HCT116 (cell line): ENCODE measurements at regions not wholly inside any gene's neighbourhood (a gene's known extent, or its start where the extent isn't known, plus 50 kb on each side); places are given as distances from the start of the nearest gene placed in this dataset.

Experiments used
- ATAC-seq: fragments of 200-7000 bp; cut with Tn5 transposase; 2 replicates; pipeline ENCODE4 v1.9.1; 2020; ENCODE audit warnings: mild to moderate bottlenecking, moderate library complexity
- BruUV-seq: library from RNA; stranded (reverse); fragments of 400-500 nt; replicated peaks from 2 replicates; lab custom pipeline; 2021; lab: Mats Ljungman, UMichigan
- CTCF ChIA-PET: fragments of 300-600 bp; sonication (Branson Sonifier 250); formaldehyde crosslinking; loops from one replicate; lab custom pipeline; 2021; ENCODE audit warnings: antibody characterized with exemption; lab: Charles Lee
- POLR2A ChIA-PET: fragments of 300-600, 350-600 bp; sonication (Branson Sonifier 250); formaldehyde crosslinking; loops from one replicate; lab custom pipeline; 2021; ENCODE audit warnings: antibody characterized with exemption; lab: Charles Lee
- RAD21 ChIA-PET, 2 experiments: fragments of 300-600 bp; sonication (Branson Sonifier 250); formaldehyde crosslinking; loops; one replicate each; lab custom pipeline; 2023; ENCODE audit warnings: low total read pairs in 2 of 2; ENCODE audit not compliant: uncharacterized antibody in 2 of 2, unreplicated experiment in 2 of 2, low non-redundant PET in 1 of 2; lab: Charles Lee
- DNase-seq: peaks from one replicate; pipeline ENCODE4 v3.0.0-alpha.2; 2010; ENCODE audit warnings: low read depth, low spot score
- H2AFZ ChIP-seq: fragments of 200-600 bp; shearing (Covaris generic), sonication (generic); 2 replicates; pipeline ENCODE4 v1.6.1; 2017; ENCODE audit warnings: low read depth, mixed run types, mixed read lengths, antibody characterized with exemption, low read length; ENCODE audit not compliant: poor library complexity, severe bottlenecking
- H3K27ac ChIP-seq: 2 replicates; pipeline ENCODE4 v1.5.1; 2012; ENCODE audit warnings: low read depth, low read length
- H3K27me3 ChIP-seq: fragments of 200-600 bp; sonication (generic); 2 replicates; pipeline ENCODE4 v1.6.1; 2016; ENCODE audit warnings: mixed run types, low read length, mixed read lengths; ENCODE audit not compliant: insufficient read depth
- H3K36me3 ChIP-seq, 2 experiments: fragments of 200-500 bp in 1 of 2; fragments of 200-600 bp in 1 of 2; sonication (Bioruptor generic) in 1 of 2; sonication (generic) in 1 of 2; 2 replicates each; pipeline versions ENCODE4 v1.5.1 to v1.6.1; 2014 to 2016; ENCODE audit warnings: low read length in 2 of 2, inconsistent platforms in 1 of 2, mixed read lengths in 1 of 2, mixed run types in 1 of 2; ENCODE audit not compliant: insufficient read depth in 2 of 2, control insufficient read depth in 1 of 2
- H3K4me1 ChIP-seq, 2 experiments: fragments of 200-600 bp in 1 of 2; sonication (generic) in 1 of 2; 2 replicates each; pipeline versions ENCODE4 v1.5.1 to v1.6.1; 2012 to 2017; ENCODE audit warnings: low read length in 2 of 2, inconsistent platforms in 1 of 2, mild to moderate bottlenecking in 1 of 2, mixed read lengths in 1 of 2, mixed run types in 1 of 2, moderate library complexity in 1 of 2; ENCODE audit not compliant: insufficient read depth in 2 of 2, control insufficient read depth in 1 of 2
- H3K4me2 ChIP-seq: fragments of 200-600 bp; sonication (generic); 2 replicates; pipeline ENCODE4 v1.6.1; 2017; ENCODE audit warnings: mixed run types, low read length, mixed read lengths
- H3K4me3 ChIP-seq, 2 experiments: fragments of 200-600 bp in 1 of 2; sonication (generic) in 1 of 2; replicated peaks in 1 of 2; 2 replicates each; pipeline ENCODE4 v1.5.1; 2011 to 2016; ENCODE audit warnings: low read length in 2 of 2, control low read depth in 1 of 2, low read depth in 1 of 2, mild to moderate bottlenecking in 1 of 2, mixed read lengths in 1 of 2, mixed run types in 1 of 2
- H3K79me2 ChIP-seq: fragments of 200-600 bp; sonication (generic); 2 replicates; pipeline ENCODE4 v1.6.1; 2017; ENCODE audit warnings: mild to moderate bottlenecking, mixed run types, low read length, moderate library complexity, mixed read lengths; ENCODE audit not compliant: insufficient read depth
- H3K9ac ChIP-seq: fragments of 200-600 bp; sonication (generic); 2 replicates; pipeline ENCODE4 v1.6.1; 2016; ENCODE audit warnings: low read length, mixed read lengths
- H3K9me2 ChIP-seq: fragments of 200-600 bp; sonication (generic), shearing (Covaris generic); 2 replicates; pipeline ENCODE4 v1.6.1; 2017; ENCODE audit warnings: mixed run types, mild to moderate bottlenecking, moderate library complexity; ENCODE audit not compliant: insufficient read depth
- H3K9me3 ChIP-seq, 2 experiments: fragments of 200-500 bp in 1 of 2; fragments of 200-600 bp in 1 of 2; sonication (Bioruptor generic) in 1 of 2; sonication (generic) in 1 of 2; 2 replicates each; pipeline ENCODE4 v1.6.1; 2014 to 2017; ENCODE audit warnings: low read length in 2 of 2, mixed read lengths in 2 of 2, inconsistent platforms in 1 of 2, low read depth in 1 of 2, mild to moderate bottlenecking in 1 of 2, mixed run types in 1 of 2, moderate library complexity in 1 of 2; ENCODE audit not compliant: control insufficient read depth in 1 of 2, insufficient read depth in 1 of 2
- H4K20me1 ChIP-seq: fragments of 200-600 bp; sonication (generic), shearing (Covaris generic); 2 replicates; pipeline ENCODE4 v1.6.1; 2017; ENCODE audit warnings: mixed run types, mild to moderate bottlenecking, moderate library complexity; ENCODE audit not compliant: insufficient read depth
- CBX3 ChIP-seq: IDR thresholded peaks from 2 replicates; pipeline ENCODE4 v1.6.1; 2012; ENCODE audit warnings: low read depth
- CEBPB ChIP-seq: IDR thresholded peaks from 2 replicates; pipeline ENCODE4 v1.6.1; 2012; ENCODE audit warnings: low read depth
- EGR1 ChIP-seq: IDR thresholded peaks from 2 replicates; pipeline ENCODE4 v1.6.1; 2012; ENCODE audit warnings: low read depth
- EZH2 ChIP-seq: fragments of 200-600 bp; sonication (generic); IDR thresholded peaks from 2 replicates; pipeline ENCODE4 v1.6.1; 2017; ENCODE audit warnings: antibody characterized with exemption, mixed run types
- EZH2phosphoT487 ChIP-seq: fragments of 200-600 bp; IDR thresholded peaks from 2 replicates; pipeline ENCODE4 v1.6.1; 2018; ENCODE audit warnings: antibody characterized with exemption, borderline replicate concordance
- FOSL1 ChIP-seq: IDR thresholded peaks from 2 replicates; pipeline ENCODE4 v1.6.1; 2012; ENCODE audit warnings: low read depth
- JUND ChIP-seq: IDR thresholded peaks from 2 replicates; pipeline ENCODE4 v1.6.1; 2012
- REST ChIP-seq: IDR thresholded peaks from 2 replicates; pipeline ENCODE4 v1.6.1; 2012; ENCODE audit warnings: low read depth
- SRF ChIP-seq: IDR thresholded peaks from 2 replicates; pipeline ENCODE4 v1.6.1; 2012; ENCODE audit warnings: low read depth
- TCF7L2 ChIP-seq: IDR thresholded peaks from 2 replicates; pipeline ENCODE4 v1.7.0; 2011; ENCODE audit warnings: borderline replicate concordance, inconsistent platforms; ENCODE audit not compliant: insufficient read depth, insufficient read length; ENCODE audit errors: extremely low read depth
- ZBTB33 ChIP-seq: IDR thresholded peaks from 2 replicates; pipeline ENCODE4 v1.6.1; 2011; ENCODE audit warnings: mild to moderate bottlenecking, low read length, moderate library complexity; ENCODE audit not compliant: insufficient replicate concordance; ENCODE audit errors: extremely low read depth
- ZFX ChIP-seq: fragments of 450-650 bp; IDR thresholded peaks from 2 replicates; pipeline ENCODE4 v1.6.1; 2017
- ZNF274 ChIP-seq: fragments of 200-500 bp; sonication (Bioruptor generic); IDR thresholded peaks from 2 replicates; pipeline ENCODE4 v1.6.1; 2014; ENCODE audit warnings: mild to moderate bottlenecking, low read depth, low read length, inconsistent platforms
- intact Hi-C: fragments of 100-400 bp; cut with micrococcal nuclease; formaldehyde crosslinking; loops from 2 replicates; pipeline ENCODE4 v1.10.0; 2022
- TF ChIP-seq, protein P1 (sequence below), 3 experiments: fragments of 200-600 bp in 1 of 3; sonication (generic) in 1 of 3; IDR thresholded peaks in 2 of 3; conservative IDR thresholded peaks in 1 of 3; 2 replicates each; pipeline ENCODE4 v1.5.1; 2012 to 2017; ENCODE audit warnings: low read depth in 2 of 3, low read length in 2 of 3, antibody characterized with exemption in 1 of 3, borderline replicate concordance in 1 of 3, control low read depth in 1 of 3, mild to moderate bottlenecking in 1 of 3, mixed read lengths in 1 of 3, mixed run types in 1 of 3, moderate library complexity in 1 of 3; ENCODE audit not compliant: insufficient read depth in 1 of 3
- TF ChIP-seq, protein P2 (sequence below): IDR thresholded peaks from 2 replicates; pipeline ENCODE4 v1.6.1; 2012

DNA sequence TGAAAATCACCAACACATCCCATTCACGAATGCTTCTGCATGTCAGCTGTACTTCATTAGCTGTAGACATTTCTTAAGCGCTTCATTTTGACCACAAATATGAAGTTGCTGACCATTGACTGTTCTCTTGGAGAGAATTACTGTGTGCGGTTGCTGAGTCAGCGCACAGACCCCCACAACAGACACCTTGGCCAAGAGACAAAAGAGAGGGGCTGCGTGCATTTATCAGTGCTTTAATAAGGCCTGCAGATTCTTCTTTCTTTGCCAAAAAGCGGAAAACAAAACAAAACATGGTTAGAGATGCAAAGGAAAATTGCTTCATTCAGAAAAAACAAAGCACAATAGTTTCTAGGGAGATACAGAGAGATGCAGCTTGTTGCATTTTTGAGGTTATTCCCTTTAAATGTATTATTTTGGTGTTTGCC is 174.7 kb downstream of the ACKR3 start:
- POLR2A ChIA-PET = no interaction called here
- peaks cover 66% of the 10 kb centered on the region for H3K27me3 ChIP-seq
- H2AFZ ChIP-seq = no peak overlapping the region
- no peak overlapping the region for H3K27ac ChIP-seq
- RAD21 ChIA-PET = no interaction called here
- H3K4me3 ChIP-seq = no peak overlapping the region
- H4K20me1 ChIP-seq = no peaks in the 10 kb centered on the region
- no peak overlapping the region for H3K4me2 ChIP-seq
- no peaks in the 10 kb centered on the region for H3K36me3 ChIP-seq
- no peaks in the 10 kb centered on the region for H3K4me1 ChIP-seq
- BruUV-seq = no TSS peak
- intact Hi-C loops = no loop called here
- no peaks in the 10 kb centered on the region for H3K9me3 ChIP-seq
- no peak for TF ChIP-seq TCF7L2
- TF ChIP-seq EGR1 = no peak
- TF ChIP-seq, protein P1, sequence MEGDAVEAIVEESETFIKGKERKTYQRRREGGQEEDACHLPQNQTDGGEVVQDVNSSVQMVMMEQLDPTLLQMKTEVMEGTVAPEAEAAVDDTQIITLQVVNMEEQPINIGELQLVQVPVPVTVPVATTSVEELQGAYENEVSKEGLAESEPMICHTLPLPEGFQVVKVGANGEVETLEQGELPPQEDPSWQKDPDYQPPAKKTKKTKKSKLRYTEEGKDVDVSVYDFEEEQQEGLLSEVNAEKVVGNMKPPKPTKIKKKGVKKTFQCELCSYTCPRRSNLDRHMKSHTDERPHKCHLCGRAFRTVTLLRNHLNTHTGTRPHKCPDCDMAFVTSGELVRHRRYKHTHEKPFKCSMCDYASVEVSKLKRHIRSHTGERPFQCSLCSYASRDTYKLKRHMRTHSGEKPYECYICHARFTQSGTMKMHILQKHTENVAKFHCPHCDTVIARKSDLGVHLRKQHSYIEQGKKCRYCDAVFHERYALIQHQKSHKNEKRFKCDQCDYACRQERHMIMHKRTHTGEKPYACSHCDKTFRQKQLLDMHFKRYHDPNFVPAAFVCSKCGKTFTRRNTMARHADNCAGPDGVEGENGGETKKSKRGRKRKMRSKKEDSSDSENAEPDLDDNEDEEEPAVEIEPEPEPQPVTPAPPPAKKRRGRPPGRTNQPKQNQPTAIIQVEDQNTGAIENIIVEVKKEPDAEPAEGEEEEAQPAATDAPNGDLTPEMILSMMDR (IDR thresholded peaks at IDR 0.05 in 2 of 3, conservative IDR thresholded peaks at IDR 0.05 in 1 of 3; ENCODE audit: borderline replicate concordance in 1 of 3, insufficient read depth in 1 of 3, low read depth in 2 of 3, low read length in 2 of 3) = no peak
- TF ChIP-seq, protein P2, sequence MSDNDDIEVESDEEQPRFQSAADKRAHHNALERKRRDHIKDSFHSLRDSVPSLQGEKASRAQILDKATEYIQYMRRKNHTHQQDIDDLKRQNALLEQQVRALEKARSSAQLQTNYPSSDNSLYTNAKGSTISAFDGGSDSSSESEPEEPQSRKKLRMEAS = no peak
- no peak for TF ChIP-seq ZNF274
- no peak for TF ChIP-seq ZFX
- no peak for TF ChIP-seq EZH2
- TF ChIP-seq JUND = no peak
- no peak for TF ChIP-seq FOSL1
- TF ChIP-seq REST = no peak
- TF ChIP-seq CBX3 = no peak
- no peak for TF ChIP-seq EZH2phosphoT487
- TF ChIP-seq CEBPB = no peak
- no peak for TF ChIP-seq ZBTB33
- no peak for TF ChIP-seq SRF
- no peaks in the 10 kb centered on the region for H3K79me2 ChIP-seq
- H3K9me2 ChIP-seq = no peaks in the 10 kb centered on the region
- ATAC-seq (no peak), DNase-seq (no peak)
- no peak overlapping the region for H3K9ac ChIP-seq
- CTCF ChIA-PET = no interaction called here
